MM.1S (cell line): ENCODE measurements at regions not wholly inside any gene's neighbourhood (a gene's known extent, or its start where the extent isn't known, plus 50 kb on each side); places are given as distances from the start of the nearest gene placed in this dataset.

ENCODE experiments used
- EZH2 ChIP-seq: fragments of 300-600 bp; sonication (generic); optimal IDR thresholded peaks from 2 replicates; pipeline ENCODE3; 2017; ENCODE audit warnings: low read depth, mild to moderate bottlenecking, antibody characterized with exemption, low read length, mixed read lengths
- TF ChIP-seq, protein P1 (sequence below): fragments of 300-600 bp; sonication (generic); IDR thresholded peaks from 2 replicates; pipeline ENCODE4 v1.5.1; 2016; ENCODE audit warnings: antibody characterized with exemption, low read length, mixed read lengths

DNA sequence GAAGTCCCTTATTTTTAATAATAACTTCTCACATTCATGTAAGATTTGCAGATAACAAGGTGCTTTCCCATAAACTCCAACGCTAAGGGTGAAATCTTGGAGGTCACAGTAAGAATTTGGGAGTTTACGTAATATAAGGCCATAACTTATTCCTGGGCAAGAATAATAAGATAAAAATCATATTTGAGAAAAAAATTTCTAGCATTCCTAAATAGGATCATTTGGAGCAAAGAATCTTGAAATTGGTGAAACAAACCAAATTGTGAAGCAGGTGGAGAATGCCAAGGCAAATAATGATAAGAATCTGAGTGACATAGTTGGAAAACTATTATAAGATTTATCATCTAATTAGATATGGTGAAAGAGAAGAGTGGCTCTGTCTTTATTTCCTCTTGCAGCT lies 50.4 kb upstream of the FGF16 start:
- TF ChIP-seq, protein P1, sequence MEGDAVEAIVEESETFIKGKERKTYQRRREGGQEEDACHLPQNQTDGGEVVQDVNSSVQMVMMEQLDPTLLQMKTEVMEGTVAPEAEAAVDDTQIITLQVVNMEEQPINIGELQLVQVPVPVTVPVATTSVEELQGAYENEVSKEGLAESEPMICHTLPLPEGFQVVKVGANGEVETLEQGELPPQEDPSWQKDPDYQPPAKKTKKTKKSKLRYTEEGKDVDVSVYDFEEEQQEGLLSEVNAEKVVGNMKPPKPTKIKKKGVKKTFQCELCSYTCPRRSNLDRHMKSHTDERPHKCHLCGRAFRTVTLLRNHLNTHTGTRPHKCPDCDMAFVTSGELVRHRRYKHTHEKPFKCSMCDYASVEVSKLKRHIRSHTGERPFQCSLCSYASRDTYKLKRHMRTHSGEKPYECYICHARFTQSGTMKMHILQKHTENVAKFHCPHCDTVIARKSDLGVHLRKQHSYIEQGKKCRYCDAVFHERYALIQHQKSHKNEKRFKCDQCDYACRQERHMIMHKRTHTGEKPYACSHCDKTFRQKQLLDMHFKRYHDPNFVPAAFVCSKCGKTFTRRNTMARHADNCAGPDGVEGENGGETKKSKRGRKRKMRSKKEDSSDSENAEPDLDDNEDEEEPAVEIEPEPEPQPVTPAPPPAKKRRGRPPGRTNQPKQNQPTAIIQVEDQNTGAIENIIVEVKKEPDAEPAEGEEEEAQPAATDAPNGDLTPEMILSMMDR = no peak
- TF ChIP-seq EZH2 = no peak
